Cardiac fibroblast (primary cell): ENCODE measurements at regions not wholly inside any gene's neighbourhood (a gene's known extent, or its start where the extent isn't known, plus 50 kb on each side); places are given as distances from the start of the nearest gene placed in this dataset.

Experiments
- DNase-seq, 2 donors: peaks; one replicate each; pipeline versions ENCODE4 v3.0.0 to v3.0.0-alpha.2; 2010; ENCODE audit warnings: low read depth in 2 of 2
- H3K4me3 ChIP-seq, 2 donors: replicated peaks in 1 of 2; 1 replicate in 1 of 2; 2 replicates in 1 of 2; pipeline ENCODE4 v1.5.1; 2011; ENCODE audit warnings: low read depth in 2 of 2, low read length in 2 of 2, mild to moderate bottlenecking in 2 of 2, moderate library complexity in 1 of 2
- CTCF ChIP-seq: IDR thresholded peaks from one replicate; pipeline ENCODE4 v1.5.1; 2011; ENCODE audit warnings: low read depth, mild to moderate bottlenecking, low read length, inconsistent platforms

GRCh38 chr22:35204807-35205775 lies 52.2 kb upstream of the HMGXB4 start:
- peak in 1 of 2 donors; percentile 8 for DNase-seq
- TF ChIP-seq CTCF = no peak
- no peak overlapping the region for H3K4me3 ChIP-seq

- peak; percentile 29 to 43 for DNase-seq
- H3K4me3 ChIP-seq = no peak overlapping the region
- TF ChIP-seq CTCF = no peak
Observed at GRCh38 chr22:35205961-35206360, 51.3 kb upstream of the HMGXB4 start.

GRCh38 chr22:35206889-35207288 lies 50.4 kb upstream of the HMGXB4 start:
- no peak overlapping the region for H3K4me3 ChIP-seq

More at GRCh38 chr22:35206889-35207288, 50.4 kb upstream of the HMGXB4 start:
- no peak for DNase-seq
- TF ChIP-seq CTCF = no peak
